Erythroblast (primary cell): ENCODE measurements at regions not wholly inside any gene's neighbourhood (a gene's known extent, or its start where the extent isn't known, plus 50 kb on each side); places are given as distances from the start of the nearest gene placed in this dataset.

ENCODE experiments used
- GATA1 ChIP-seq: IDR thresholded peaks from 2 replicates; pipeline ENCODE4 v1.6.1; 2011; ENCODE audit warnings: low read depth, mild to moderate bottlenecking, control low read depth, low read length, moderate library complexity
- POLR2A ChIP-seq: IDR thresholded peaks from 2 replicates; pipeline ENCODE4 v1.6.1; 2011; ENCODE audit warnings: mild to moderate bottlenecking, low read length

- TF ChIP-seq POLR2A (no peak), GATA1 (no peak)
Measured at GRCh38 chr1:209435654-209436566, 147.6 kb upstream of the CAMK1G start.
